GM20000 (cell line): ENCODE measurements at regions not wholly inside any gene's neighbourhood (a gene's known extent, or its start where the extent isn't known, plus 50 kb on each side); places are given as distances from the start of the nearest gene placed in this dataset.
"Not testable (repeated sequence)": the region's sequence is repeated elsewhere in the genome, so short reads cannot be mapped to it uniquely, and the experiment has no call there.

ENCODE experiments used
- DNase-seq: peaks from one replicate; pipeline ENCODE4 v3.0.0; 2012; ENCODE audit warnings: low spot score
- TF ChIP-seq, protein P1 (sequence below): IDR thresholded peaks from 2 replicates; pipeline ENCODE4 v1.5.1; 2012; ENCODE audit warnings: mild to moderate bottlenecking, control low read depth; ENCODE audit errors: extremely low read depth, missing control alignments

DNA sequence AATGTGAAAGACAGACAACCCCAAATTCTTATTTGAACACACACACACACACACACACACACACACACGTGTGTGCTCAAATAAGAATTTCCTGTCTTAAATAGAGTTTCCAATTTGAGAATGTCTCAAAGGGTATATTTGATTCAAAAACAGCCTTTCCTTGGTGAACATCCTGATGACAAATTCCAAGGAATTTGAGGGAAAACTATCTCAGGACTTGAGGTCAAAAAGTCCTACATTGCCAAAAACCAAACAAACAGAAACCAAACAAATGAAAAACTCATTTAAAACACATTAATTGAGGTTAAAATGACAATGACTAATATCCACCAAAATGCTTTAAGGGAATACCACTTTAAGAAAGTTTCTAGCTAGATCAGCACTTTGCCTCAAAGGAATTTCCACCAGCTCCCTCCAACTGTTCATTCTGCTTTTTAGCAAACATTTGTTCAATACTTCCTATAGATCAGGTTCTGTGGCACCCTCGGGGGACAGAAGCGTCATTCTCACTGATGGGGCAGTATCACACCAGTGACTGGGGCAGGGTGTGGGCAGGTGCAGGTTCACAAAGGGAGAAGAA lies 232.1 kb upstream of the TRIB2 start:
- TF ChIP-seq, protein P1, sequence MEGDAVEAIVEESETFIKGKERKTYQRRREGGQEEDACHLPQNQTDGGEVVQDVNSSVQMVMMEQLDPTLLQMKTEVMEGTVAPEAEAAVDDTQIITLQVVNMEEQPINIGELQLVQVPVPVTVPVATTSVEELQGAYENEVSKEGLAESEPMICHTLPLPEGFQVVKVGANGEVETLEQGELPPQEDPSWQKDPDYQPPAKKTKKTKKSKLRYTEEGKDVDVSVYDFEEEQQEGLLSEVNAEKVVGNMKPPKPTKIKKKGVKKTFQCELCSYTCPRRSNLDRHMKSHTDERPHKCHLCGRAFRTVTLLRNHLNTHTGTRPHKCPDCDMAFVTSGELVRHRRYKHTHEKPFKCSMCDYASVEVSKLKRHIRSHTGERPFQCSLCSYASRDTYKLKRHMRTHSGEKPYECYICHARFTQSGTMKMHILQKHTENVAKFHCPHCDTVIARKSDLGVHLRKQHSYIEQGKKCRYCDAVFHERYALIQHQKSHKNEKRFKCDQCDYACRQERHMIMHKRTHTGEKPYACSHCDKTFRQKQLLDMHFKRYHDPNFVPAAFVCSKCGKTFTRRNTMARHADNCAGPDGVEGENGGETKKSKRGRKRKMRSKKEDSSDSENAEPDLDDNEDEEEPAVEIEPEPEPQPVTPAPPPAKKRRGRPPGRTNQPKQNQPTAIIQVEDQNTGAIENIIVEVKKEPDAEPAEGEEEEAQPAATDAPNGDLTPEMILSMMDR, result no peak
- no peak for DNase-seq

DNA sequence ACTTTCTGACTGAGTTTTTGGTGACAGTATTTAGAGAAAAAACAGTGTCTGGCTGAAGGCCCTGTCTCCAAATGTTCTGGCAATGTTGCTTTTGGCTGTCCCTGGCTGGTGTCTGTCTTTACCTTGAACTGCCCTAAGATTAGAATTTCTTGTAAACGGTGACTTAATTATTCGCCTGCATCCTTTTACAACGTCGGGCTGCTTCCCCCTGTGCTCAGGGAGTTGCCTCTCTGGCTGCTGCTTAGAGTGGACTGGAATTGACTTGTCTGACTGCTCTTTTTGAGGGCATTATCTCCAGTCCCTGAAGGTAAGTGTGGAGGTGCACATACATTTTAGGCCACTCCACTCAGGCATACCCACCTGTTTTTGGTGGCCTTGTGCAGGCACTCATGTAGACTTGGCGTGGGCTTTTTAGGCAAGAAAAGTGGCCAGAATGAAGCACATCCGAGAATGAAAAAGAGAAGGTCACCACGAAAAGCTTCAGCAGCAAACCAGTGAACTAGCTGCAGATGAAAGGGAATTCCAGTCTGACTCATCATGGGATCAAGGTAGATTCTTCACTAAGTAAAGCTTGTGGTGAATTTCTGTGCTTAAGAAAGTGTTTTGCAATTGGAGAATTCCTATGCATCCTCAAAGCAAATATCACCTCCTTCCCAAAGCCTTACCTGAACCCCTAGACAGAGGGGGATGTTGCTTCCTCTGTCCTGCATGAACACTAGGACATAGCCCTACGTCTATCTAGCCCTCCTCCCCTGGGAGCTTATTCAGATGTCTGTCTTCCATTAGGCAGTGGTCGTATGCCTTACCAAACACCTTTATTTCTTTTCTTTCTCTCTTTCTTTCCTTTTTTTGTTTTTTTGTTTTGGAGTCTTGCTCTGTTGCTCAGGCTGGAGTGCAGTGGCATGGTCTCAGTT lies 230.3 kb upstream of the TRIB2 start:
- TF ChIP-seq, protein P1, result no peak
- DNase-seq, result no peak

DNA sequence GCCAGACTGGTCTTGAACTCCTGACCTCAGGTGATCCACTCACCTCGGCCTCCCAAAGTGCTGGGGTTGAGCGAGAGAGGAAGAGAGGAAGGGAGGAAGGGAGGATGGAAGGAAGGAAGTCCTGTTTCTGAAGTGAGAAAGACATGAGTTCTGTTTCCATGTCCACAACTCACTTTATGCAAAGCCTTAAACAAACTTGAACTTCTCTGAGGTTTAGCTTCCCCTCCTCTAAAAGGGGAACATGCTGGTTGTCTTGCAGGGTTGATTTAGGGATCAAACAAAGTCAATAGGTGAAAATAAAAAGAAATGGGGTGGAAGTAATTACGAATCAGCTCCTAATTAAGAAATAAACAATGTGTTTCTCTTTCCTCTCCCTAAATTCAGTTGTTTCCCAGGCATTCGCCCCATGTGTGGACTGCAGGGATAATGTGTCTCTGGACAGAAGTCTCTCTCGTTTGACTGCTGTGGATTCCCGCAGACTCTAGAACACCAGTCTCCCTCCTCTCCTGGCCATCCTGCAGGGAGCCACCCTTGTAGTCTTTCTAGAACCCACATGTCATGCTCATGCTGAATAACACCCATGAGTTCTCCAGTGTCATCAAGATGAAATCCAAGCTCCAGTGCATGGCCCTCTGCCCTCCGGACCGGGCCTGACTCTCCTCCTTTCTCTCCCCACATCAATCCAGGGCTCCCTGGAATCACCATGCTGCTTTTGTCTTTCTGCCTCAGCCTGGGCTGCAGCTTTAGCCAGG lies 229.3 kb upstream of the TRIB2 start:
- DNase-seq, result no peak
- TF ChIP-seq, protein P1, result no peak

DNA sequence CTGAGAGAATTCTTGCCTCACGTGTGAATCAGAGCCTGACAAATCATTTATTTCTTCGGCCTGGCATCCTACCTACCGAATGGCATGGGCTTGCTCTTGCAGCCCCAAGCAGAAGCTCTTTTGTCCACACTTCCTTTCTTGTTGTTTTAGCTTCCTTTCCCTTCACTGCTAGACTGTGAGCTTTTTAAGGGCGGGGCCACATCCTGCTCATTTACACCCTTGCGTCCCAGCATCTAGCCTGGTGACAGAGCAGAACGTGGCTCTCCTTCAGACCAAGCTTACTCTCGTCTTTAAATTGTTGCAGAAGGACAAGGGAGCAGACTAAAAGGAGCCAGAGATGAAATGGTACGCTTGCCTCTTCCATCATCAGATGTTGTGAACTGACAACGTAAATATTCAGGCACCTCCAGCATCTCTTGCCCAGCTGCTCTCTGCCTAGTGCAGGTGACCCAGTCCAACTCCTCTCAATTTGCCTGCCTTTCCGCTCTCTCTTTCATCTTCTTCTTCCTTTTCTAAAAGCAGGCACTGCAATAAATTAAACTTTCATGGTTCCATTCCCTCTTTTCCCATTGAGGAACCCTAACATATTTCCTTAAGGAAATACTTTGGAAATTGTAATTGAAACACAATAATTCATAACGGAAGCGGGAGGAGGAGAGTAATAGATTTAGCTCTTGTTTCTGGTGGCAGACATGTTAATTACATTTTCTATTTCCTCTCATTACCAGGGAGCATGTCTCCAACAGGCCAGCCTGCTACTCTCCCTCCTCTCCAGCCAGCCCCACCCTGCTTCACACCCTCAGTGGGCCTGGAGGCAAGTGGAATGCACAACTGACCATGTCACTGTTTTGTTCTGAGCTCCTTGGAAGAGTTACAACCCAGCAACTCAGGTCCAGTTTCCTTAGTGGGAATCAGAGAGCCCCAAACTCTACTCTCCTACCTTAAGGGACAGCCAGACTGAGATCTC lies 228.1 kb upstream of the TRIB2 start:
- TF ChIP-seq, protein P1, result no peak
- no peak for DNase-seq

DNA sequence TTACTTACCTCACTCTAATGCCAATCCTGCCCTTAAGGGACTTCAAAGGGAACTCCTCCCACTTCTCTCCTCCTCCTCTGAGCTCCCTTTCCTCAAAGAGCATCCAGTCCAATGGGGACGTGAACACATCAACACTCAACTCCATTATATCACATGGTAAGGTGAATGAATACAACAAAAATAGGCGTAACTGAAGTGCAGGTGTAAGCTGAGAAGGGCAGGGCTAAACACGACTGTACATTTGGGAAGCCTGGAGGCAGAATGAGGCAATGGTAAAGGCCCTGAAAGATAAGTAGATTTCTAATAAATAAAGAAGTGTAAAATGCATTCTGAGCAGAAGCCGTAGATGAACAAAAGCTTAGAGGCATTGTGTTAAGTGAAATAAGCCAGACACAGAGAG lies 226.1 kb upstream of the TRIB2 start:
- DNase-seq, result no peak
- TF ChIP-seq, protein P1, result no peak

DNA sequence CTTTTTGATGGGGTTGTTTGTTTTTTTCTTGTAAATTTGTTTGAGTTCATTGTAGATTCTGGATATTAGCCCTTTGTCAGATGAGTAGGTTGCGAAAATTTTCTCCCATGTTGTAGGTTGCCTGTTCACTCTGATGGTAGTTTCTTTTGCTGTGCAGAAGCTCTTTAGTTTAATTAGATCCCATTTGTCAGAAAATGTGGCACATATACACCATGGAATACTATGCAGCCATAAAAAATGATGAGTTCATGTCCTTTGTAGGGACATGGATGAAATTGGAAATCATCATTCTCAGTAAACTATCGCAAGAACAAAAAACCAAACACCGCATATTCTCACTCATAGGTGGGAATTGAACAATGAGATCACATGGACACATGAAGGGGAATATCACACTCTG lies 224.4 kb upstream of the TRIB2 start:
- DNase-seq, result not testable (repeated sequence)

DNA sequence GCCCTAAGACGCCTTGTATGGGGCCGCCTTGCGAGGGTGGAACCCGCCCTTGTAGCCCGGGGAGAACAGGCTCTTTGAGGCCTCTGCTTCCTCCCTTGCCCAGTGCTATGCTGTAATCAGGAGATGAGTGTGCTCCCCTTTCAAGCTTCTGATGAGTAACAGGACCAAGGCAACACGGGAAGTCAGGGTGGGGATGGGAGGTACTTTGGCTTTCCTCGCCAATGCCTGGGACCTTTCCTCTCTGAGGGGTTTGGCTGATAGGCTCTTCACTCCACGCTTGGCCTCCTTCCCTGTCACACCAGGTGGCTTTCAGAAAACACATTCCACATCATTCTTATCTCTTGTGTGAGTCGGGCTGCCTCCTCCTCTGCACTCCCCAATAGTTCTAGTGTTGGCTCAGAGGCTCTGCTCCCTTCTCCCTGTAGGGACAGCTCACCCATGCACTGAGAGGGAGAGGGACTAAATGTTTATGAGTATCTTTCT lies 223.7 kb upstream of the TRIB2 start:
- TF ChIP-seq, protein P1, result no peak
- no peak for DNase-seq
